ENCODE measurements at regions not wholly inside any gene's neighbourhood (a gene's known extent, or its start where the extent isn't known, plus 50 kb on each side); places are given as distances from the start of the nearest gene placed in this dataset.
"Not testable (repeated sequence)": the region's sequence is repeated elsewhere in the genome, so short reads cannot be mapped to it uniquely, and the experiment has no call there.

- H3K27ac ChIP-seq (ENCODE audit: low read depth, low read length): no peak overlapping the region
- H3K9me3 ChIP-seq (ENCODE audit: control insufficient read depth in 5 of 5, low read length in 5 of 5): peaks cover 4 to 11% (median 7%) of the 10 kb centered on the region in 5 donors
- H3K4me1 ChIP-seq (ENCODE audit: control insufficient read depth in 5 of 5, insufficient read depth in 5 of 5, low read length in 5 of 5): no peaks in the 10 kb centered on the region
- H3K4me3 ChIP-seq (ENCODE audit: low read depth in 1 of 5, low read length in 5 of 5): no peak overlapping the region
- H3K27me3 ChIP-seq (ENCODE audit: control insufficient read depth in 5 of 5, insufficient read depth in 4 of 5, low read length in 5 of 5): no peaks in the 10 kb centered on the region
- H3K36me3 ChIP-seq (ENCODE audit: control insufficient read depth in 5 of 5, insufficient read depth in 5 of 5, low read length in 5 of 5): no peaks in the 10 kb centered on the region
- H3K9ac ChIP-seq (ENCODE audit: low read length in 5 of 5): no peak overlapping the region
Measured at GRCh38 chr13:90049989-90050671, 1297.4 kb upstream of the MIR17HG start.

- Histone ChIP-seq H3K9me3 (ENCODE audit: control insufficient read depth in 5 of 5, low read length in 5 of 5) (no peaks in the 10 kb centered on the region), H3K4me1 (ENCODE audit: control insufficient read depth in 5 of 5, insufficient read depth in 5 of 5, low read length in 5 of 5) (no peaks in the 10 kb centered on the region), H3K36me3 (ENCODE audit: control insufficient read depth in 5 of 5, insufficient read depth in 5 of 5, low read length in 5 of 5) (no peaks in the 10 kb centered on the region), H3K9ac (ENCODE audit: low read length in 5 of 5) (no peak overlapping the region), H3K4me3 (ENCODE audit: low read depth in 1 of 5, low read length in 5 of 5) (no peak overlapping the region), H3K27ac (ENCODE audit: low read depth, low read length) (no peak overlapping the region), H3K27me3 (ENCODE audit: control insufficient read depth in 5 of 5, insufficient read depth in 4 of 5, low read length in 5 of 5) (no peaks in the 10 kb centered on the region)
Measured at GRCh38 chr13:90055121-90055520, 1292.4 kb upstream of the MIR17HG start.

GRCh38 chr13:90055760-90056159 lies 1291.7 kb upstream of the MIR17HG start:
- Histone ChIP-seq H3K4me3 (ENCODE audit: low read depth in 1 of 5, low read length in 5 of 5) (no peak overlapping the region), H3K27me3 (ENCODE audit: control insufficient read depth in 5 of 5, insufficient read depth in 4 of 5, low read length in 5 of 5) (no peaks in the 10 kb centered on the region), H3K4me1 (ENCODE audit: control insufficient read depth in 5 of 5, insufficient read depth in 5 of 5, low read length in 5 of 5) (no peaks in the 10 kb centered on the region), H3K27ac (ENCODE audit: low read depth, low read length) (no peak overlapping the region), H3K9me3 (ENCODE audit: control insufficient read depth in 5 of 5, low read length in 5 of 5) (no peaks in the 10 kb centered on the region), H3K9ac (ENCODE audit: low read length in 5 of 5) (no peak overlapping the region), H3K36me3 (ENCODE audit: control insufficient read depth in 5 of 5, insufficient read depth in 5 of 5, low read length in 5 of 5) (no peaks in the 10 kb centered on the region)

- H3K27me3 ChIP-seq (ENCODE audit: control insufficient read depth in 5 of 5, insufficient read depth in 4 of 5, low read length in 5 of 5); H3K27ac ChIP-seq (ENCODE audit: low read depth, low read length); H3K9ac ChIP-seq (ENCODE audit: low read length in 5 of 5); H3K36me3 ChIP-seq (ENCODE audit: control insufficient read depth in 5 of 5, insufficient read depth in 5 of 5, low read length in 5 of 5); H3K9me3 ChIP-seq (ENCODE audit: control insufficient read depth in 5 of 5, low read length in 5 of 5); H3K4me1 ChIP-seq (ENCODE audit: control insufficient read depth in 5 of 5, insufficient read depth in 5 of 5, low read length in 5 of 5); H3K4me3 ChIP-seq (ENCODE audit: low read depth in 1 of 5, low read length in 5 of 5): not testable (repeated sequence)
Measured at GRCh38 chr13:90064226-90064625, 1283.3 kb upstream of the MIR17HG start.

GRCh38 chr13:90068658-90069057 lies 1278.8 kb upstream of the MIR17HG start:
- H3K9ac ChIP-seq (ENCODE audit: low read length in 5 of 5): no peak overlapping the region
- no peaks in the 10 kb centered on the region for H3K36me3 ChIP-seq (ENCODE audit: control insufficient read depth in 5 of 5, insufficient read depth in 5 of 5, low read length in 5 of 5)
- no peak overlapping the region for H3K4me3 ChIP-seq (ENCODE audit: low read depth in 1 of 5, low read length in 5 of 5)
- no peaks in the 10 kb centered on the region for H3K27me3 ChIP-seq (ENCODE audit: control insufficient read depth in 5 of 5, insufficient read depth in 4 of 5, low read length in 5 of 5)
- H3K27ac ChIP-seq (ENCODE audit: low read depth, low read length): no peak overlapping the region
- peaks cover 0 to 2% (median 0%) of the 10 kb centered on the region in 5 donors for H3K4me1 ChIP-seq (ENCODE audit: control insufficient read depth in 5 of 5, insufficient read depth in 5 of 5, low read length in 5 of 5)
- H3K9me3 ChIP-seq (ENCODE audit: control insufficient read depth in 5 of 5, low read length in 5 of 5): no peaks in the 10 kb centered on the region

- Histone ChIP-seq H3K9ac (ENCODE audit: low read length in 5 of 5) (no peak overlapping the region), H3K9me3 (ENCODE audit: control insufficient read depth in 5 of 5, low read length in 5 of 5) (no peaks in the 10 kb centered on the region), H3K27ac (ENCODE audit: low read depth, low read length) (no peak overlapping the region), H3K27me3 (ENCODE audit: control insufficient read depth in 5 of 5, insufficient read depth in 4 of 5, low read length in 5 of 5) (no peaks in the 10 kb centered on the region), H3K4me1 (ENCODE audit: control insufficient read depth in 5 of 5, insufficient read depth in 5 of 5, low read length in 5 of 5) (peaks cover 0 to 2% (median 0%) of the 10 kb centered on the region in 5 donors), H3K4me3 (ENCODE audit: low read depth in 1 of 5, low read length in 5 of 5) (no peak overlapping the region), H3K36me3 (ENCODE audit: control insufficient read depth in 5 of 5, insufficient read depth in 5 of 5, low read length in 5 of 5) (no peaks in the 10 kb centered on the region)
Measured at GRCh38 chr13:90070362-90070761, 1277.1 kb upstream of the MIR17HG start.

GRCh38 chr13:90070837-90071525 lies 1276.5 kb upstream of the MIR17HG start:
- H3K4me1 ChIP-seq (ENCODE audit: control insufficient read depth in 5 of 5, insufficient read depth in 5 of 5, low read length in 5 of 5): peaks cover 0 to 2% (median 0%) of the 10 kb centered on the region in 5 donors
- H3K4me3 ChIP-seq (ENCODE audit: low read depth in 1 of 5, low read length in 5 of 5): no peak overlapping the region
- H3K27me3 ChIP-seq (ENCODE audit: control insufficient read depth in 5 of 5, insufficient read depth in 4 of 5, low read length in 5 of 5): no peaks in the 10 kb centered on the region
- no peak overlapping the region for H3K27ac ChIP-seq (ENCODE audit: low read depth, low read length)
- H3K9me3 ChIP-seq (ENCODE audit: control insufficient read depth in 5 of 5, low read length in 5 of 5): no peaks in the 10 kb centered on the region
- no peak overlapping the region for H3K9ac ChIP-seq (ENCODE audit: low read length in 5 of 5)
- no peaks in the 10 kb centered on the region for H3K36me3 ChIP-seq (ENCODE audit: control insufficient read depth in 5 of 5, insufficient read depth in 5 of 5, low read length in 5 of 5)

- Histone ChIP-seq H3K27me3 (ENCODE audit: control insufficient read depth in 5 of 5, insufficient read depth in 4 of 5, low read length in 5 of 5) (no peaks in the 10 kb centered on the region), H3K4me3 (ENCODE audit: low read depth in 1 of 5, low read length in 5 of 5) (no peak overlapping the region), H3K36me3 (ENCODE audit: control insufficient read depth in 5 of 5, insufficient read depth in 5 of 5, low read length in 5 of 5) (no peaks in the 10 kb centered on the region), H3K4me1 (ENCODE audit: control insufficient read depth in 5 of 5, insufficient read depth in 5 of 5, low read length in 5 of 5) (no peaks in the 10 kb centered on the region), H3K27ac (ENCODE audit: low read depth, low read length) (no peak overlapping the region), H3K9ac (ENCODE audit: low read length in 5 of 5) (no peak overlapping the region), H3K9me3 (ENCODE audit: control insufficient read depth in 5 of 5, low read length in 5 of 5) (no peaks in the 10 kb centered on the region)
Measured at GRCh38 chr13:90084684-90085290, 1262.7 kb upstream of the MIR17HG start.

- Histone ChIP-seq H3K27ac (ENCODE audit: low read depth, low read length) (no peak overlapping the region), H3K27me3 (ENCODE audit: control insufficient read depth in 5 of 5, insufficient read depth in 4 of 5, low read length in 5 of 5) (no peaks in the 10 kb centered on the region), H3K4me3 (ENCODE audit: low read depth in 1 of 5, low read length in 5 of 5) (no peak overlapping the region)
Measured at GRCh38 chr13:90089051-90089450, 1258.4 kb upstream of the MIR17HG start.

GRCh38 chr13:90091611-90092010 lies 1255.9 kb upstream of the MIR17HG start:
- H3K9ac ChIP-seq (ENCODE audit: low read length in 5 of 5): no peak overlapping the region
- no peaks in the 10 kb centered on the region for H3K27me3 ChIP-seq (ENCODE audit: control insufficient read depth in 5 of 5, insufficient read depth in 4 of 5, low read length in 5 of 5)
- H3K9me3 ChIP-seq (ENCODE audit: control insufficient read depth in 5 of 5, low read length in 5 of 5): peaks cover 0 to 7% (median 7%) of the 10 kb centered on the region in 5 donors
- H3K27ac ChIP-seq (ENCODE audit: low read depth, low read length): no peak overlapping the region
- no peaks in the 10 kb centered on the region for H3K4me1 ChIP-seq (ENCODE audit: control insufficient read depth in 5 of 5, insufficient read depth in 5 of 5, low read length in 5 of 5)
- H3K36me3 ChIP-seq (ENCODE audit: control insufficient read depth in 5 of 5, insufficient read depth in 5 of 5, low read length in 5 of 5): no peaks in the 10 kb centered on the region
- no peak overlapping the region for H3K4me3 ChIP-seq (ENCODE audit: low read depth in 1 of 5, low read length in 5 of 5)

More at GRCh38 chr13:90089051-90089450, 1258.4 kb upstream of the MIR17HG start:
- Histone ChIP-seq H3K4me1 (ENCODE audit: control insufficient read depth in 5 of 5, insufficient read depth in 5 of 5, low read length in 5 of 5) (no peaks in the 10 kb centered on the region), H3K9ac (ENCODE audit: low read length in 5 of 5) (no peak overlapping the region), H3K9me3 (ENCODE audit: control insufficient read depth in 5 of 5, low read length in 5 of 5) (no peaks in the 10 kb centered on the region), H3K36me3 (ENCODE audit: control insufficient read depth in 5 of 5, insufficient read depth in 5 of 5, low read length in 5 of 5) (no peaks in the 10 kb centered on the region)

Data from subcutaneous abdominal adipose tissue (tissue), 5 donors.